OCI-LY3 (cell line): ENCODE measurements at regions not wholly inside any gene's neighbourhood (a gene's known extent, or its start where the extent isn't known, plus 50 kb on each side); places are given as distances from the start of the nearest gene placed in this dataset.

Source experiments
- CTCF ChIP-seq: fragments of 200-600, 300-600 bp; sonication (generic); IDR thresholded peaks from 2 replicates; pipeline ENCODE4 v1.5.1; 2014; ENCODE audit warnings: antibody characterized with exemption, low read length, low read depth
- EZH2phosphoT487 ChIP-seq: fragments of 200-600 bp; shearing (Covaris generic); IDR thresholded peaks from 2 replicates; pipeline ENCODE4 v1.6.1; 2018; ENCODE audit warnings: antibody characterized with exemption, mixed run types, low read depth

DNA sequence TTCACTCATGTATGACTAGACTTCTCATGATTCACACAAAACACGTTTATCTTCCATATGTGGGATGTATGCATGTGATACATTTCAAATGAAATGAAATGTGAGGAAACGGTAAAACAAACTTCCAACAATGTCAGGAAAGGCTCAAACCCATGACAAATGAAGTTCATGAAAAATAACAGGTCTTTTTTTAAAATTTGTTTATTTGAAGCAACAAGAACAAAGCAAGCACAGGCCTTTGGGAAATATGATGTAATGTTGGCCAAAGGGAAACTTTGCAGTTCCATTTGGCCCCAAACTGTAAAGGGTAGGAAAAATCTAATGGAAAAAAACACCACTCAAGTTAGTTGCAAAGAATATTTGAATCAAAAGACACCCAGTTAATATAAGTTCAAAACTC lies 463.8 kb upstream of the ARGLU1 start:
- TF ChIP-seq CTCF (no peak), EZH2phosphoT487 (no peak)
